Stimulated activated CD8-positive, alpha-beta memory T cell treated with anti-CD3 and anti-CD28 coated beads, Interleukin-7, amount 100 ng/mL, for 48 hours (primary cell): ENCODE measurements at regions not wholly inside any gene's neighbourhood (a gene's known extent, or its start where the extent isn't known, plus 50 kb on each side); places are given as distances from the start of the nearest gene placed in this dataset.
A peak's percentile ranks its signal among the peaks of the same experiment; 100 is the strongest.
"Not testable (repeated sequence)": the region's sequence is repeated elsewhere in the genome, so short reads cannot be mapped to it uniquely, and the experiment has no call there.

ENCODE experiments used
- DNase-seq, 2 donors: peaks; one replicate each; pipeline ENCODE4 v3.0.0-alpha.2; 2020; ENCODE audit warnings: low read depth in 1 of 2; ENCODE audit errors: extremely low read depth in 1 of 2

DNA sequence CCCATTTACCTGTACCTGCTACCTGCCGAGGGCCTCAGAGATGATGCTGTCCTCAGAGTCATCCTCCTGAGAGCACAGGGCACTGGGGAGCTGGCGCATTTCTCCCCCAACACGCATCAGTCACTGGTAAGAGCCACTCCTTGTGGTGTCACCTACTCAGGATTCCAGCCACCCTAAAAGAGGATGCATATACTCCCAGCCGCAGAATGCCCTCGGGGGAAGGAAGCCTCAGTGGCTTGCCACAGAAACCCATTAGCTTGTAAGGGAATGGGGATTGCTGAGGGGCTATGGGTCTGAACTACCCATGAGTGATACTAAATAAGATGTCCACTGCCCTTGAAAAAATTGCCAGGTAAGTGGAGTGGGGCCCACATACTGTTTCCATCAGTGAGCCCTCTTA, 279.2 kb downstream of the WDR11 start:
- no peak for DNase-seq

DNA sequence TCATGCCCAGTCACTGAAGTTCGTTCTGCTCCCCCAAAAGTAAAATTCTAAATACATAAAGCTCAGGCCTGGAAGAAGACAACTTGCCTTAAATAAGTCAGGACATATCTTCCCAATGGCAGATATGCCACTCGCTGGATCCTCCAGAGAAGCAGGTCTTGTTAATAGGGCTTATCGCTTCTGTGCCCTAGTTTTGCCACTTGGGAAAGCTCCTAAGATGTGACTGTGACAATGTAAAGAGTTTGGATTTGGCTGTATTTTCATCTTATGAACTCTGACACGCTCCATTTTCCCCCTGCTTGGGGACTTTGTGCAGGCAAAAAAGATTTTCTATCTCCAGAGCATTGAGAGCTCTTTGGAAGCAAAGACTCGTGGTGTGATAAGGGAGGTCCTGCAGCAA, 279.9 kb downstream of the WDR11 start:
- no peak for DNase-seq

- DNase-seq, result no peak
Measured at GRCh38 chr10:121131426-121132265, 280.5 kb downstream of the WDR11 start.

- no peak for DNase-seq
Measured at GRCh38 chr10:121132273-121132672, 281.1 kb downstream of the WDR11 start.

DNA sequence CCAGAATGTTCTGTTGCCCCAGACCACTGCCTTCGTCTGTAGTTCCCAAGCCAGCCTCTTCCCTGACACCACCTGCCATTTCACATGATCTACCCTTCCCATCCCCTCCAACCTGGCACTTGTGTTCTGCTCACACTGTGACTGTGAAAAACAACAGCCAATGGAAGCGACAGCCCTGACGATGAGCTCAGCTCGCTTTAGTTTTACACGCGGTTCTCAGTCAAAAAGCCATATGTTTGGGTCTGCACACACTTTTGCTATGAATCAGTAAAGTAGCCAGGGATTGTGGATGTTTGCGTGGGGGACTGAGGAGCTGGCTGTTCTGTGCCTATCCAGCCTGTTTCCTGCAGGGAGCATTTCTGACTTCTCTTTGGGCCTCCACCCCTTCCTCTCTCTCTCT, 282.7 kb downstream of the WDR11 start:
- no peak for DNase-seq

- DNase-seq, result no peak
Measured at GRCh38 chr10:121134711-121135110, 283.5 kb downstream of the WDR11 start.

GRCh38 chr10:121135512-121135911, 284.4 kb downstream of the WDR11 start:
- DNase-seq, result no peak

DNA sequence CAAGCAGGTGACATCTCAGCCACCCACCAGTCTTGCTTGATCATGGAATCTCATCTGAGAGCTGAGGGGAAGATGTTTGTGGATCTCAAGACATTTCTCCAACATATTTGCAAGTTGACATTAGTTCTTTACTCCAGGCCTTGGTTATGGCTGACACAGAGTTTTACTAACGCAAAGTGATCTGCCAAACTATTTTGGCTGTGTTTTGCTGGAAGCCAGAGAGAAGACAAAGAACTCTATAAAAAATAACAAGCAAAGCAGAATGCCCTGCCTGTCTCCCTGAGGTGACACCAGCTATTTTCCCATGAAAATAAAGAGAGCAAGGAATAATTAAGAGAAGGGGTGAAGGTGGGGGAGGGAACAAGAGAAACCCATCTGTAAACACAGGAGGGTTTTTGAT, 286.4 kb downstream of the WDR11 start:
- no peak for DNase-seq

DNA sequence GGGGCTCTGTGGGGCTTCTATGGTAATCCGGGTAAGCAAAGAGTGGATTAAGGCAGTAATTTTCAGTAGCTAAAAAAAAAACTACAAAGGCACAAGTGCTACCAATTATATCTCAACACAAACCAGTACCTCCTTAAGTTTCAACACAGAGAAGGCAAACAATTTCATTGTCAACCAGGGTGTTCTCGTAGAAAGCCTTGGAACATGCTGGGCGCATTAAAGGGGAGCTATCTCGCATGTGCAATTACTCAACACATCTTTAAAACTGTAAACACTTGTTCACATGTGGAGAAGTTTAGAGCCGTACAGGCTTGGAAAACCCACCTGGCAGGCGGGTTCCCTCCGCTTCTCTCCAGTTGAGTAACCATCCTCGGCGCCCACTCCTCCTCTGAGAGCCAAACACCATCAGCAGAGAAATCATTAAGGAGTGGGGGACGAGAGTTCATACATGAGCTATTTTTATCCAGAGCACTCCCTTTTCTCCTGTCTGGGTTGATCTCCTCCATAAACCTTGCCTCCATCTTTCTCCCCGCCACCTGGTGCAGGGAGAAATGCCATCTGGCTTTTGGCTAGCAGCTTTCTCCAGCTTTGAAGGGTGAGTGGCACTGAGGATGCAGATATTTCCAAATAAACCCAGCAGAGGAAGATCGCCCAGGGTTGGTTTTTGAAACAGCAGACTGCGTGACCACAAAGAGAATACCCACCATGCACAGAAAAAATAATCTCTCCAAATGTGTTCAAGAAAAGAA, 287.1 kb downstream of the WDR11 start:
- no peak for DNase-seq

DNA sequence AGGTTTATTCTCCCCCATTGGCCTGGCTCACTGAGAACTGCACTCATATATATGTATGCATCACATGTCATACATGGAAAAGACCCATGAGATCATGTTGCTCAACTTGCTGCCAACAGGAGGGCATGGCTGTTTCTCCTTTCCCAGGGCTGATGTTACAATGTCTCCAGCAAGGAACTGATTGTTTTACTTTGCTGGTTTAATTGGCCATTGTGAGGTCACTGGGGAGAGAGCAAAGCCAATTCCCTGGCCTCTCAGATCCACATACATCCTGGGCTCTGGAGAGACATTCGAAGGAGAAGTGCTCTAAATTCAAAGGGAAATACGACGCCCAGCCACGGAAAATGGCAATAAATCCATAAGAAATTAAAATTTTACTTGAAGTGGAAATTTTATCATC, 287.8 kb downstream of the WDR11 start:
- no peak for DNase-seq

GRCh38 chr10:121145802-121146395, 294.7 kb downstream of the WDR11 start:
- DNase-seq, result not testable (repeated sequence)

DNA sequence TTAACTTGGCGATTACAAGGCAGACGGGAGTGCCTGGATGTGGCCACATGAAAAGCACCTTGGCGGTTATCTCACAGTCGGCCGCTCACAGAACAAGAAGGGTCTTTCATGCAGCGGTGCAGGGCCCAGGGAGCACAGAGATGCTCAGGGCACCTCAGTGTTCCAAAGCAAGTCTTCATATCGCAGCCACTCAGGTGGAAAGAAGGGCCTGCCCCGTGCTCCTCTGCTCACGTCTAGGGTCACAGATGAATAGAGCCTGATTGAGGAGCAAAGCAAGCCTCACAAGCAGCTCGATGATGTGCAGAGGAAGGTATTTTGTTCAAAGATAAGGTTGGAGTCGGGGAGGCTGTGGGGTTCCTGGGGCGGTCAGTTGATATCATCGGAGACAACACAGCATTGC, 297.8 kb downstream of the WDR11 start:
- no peak for DNase-seq

DNA sequence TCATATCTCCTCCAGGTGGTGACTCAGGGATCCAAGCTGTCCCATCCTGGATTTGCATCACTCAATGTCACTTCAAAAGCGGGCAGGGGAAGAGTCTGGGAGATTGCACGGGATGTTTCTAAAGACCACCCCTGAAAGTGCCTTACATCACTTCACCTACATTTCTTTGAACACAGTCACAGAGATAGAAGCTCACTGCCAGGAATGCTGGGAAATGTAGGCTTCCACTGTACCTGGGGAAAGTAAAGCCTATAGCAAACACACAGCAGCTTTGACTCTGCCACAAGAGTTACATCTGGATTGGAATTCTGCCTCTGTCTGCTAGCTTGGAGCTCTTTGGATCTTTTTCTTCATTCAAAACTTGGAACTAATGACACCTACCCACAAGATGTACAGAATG, 300.9 kb downstream of the WDR11 start:
- no peak for DNase-seq

DNA sequence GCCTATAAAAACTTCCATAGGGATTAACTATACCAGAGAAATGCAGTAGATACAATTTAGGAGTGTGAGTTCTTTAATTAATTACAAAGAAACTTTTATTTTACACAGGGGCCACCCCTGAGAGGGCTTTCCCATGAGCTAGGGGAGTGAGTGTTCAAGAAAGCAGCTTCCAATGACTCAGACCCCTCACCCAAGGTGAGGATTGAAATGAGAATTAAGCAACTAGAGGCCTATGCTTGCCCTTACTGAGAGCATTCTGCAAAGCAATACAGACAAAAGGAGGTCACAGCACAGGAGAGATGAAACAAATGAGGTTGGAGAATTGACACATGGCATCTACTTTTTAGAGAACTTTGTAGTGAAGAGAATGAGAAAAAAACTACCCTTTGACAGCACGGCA, 301.8 kb downstream of the WDR11 start:
- no peak for DNase-seq

DNA sequence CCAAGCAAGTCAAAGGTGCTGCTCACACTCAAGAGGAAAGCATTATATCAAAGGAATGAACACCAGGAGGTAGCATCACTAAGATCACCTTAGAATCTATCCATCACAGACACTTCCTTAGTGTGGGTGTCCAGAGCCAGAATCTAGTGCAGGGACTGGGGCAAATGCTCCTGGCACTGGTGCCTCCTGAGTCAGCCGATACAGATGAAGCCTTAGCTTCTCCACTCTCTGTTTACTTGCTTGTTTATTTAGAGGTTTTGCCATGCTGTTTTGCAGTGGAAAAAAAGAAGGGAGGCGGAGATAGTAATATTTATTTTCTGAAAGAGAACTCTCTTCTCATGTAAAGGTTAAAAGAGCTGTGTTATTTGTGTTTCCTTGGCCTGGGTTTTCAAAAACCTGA, 303.1 kb downstream of the WDR11 start:
- DNase-seq, result no peak

DNA sequence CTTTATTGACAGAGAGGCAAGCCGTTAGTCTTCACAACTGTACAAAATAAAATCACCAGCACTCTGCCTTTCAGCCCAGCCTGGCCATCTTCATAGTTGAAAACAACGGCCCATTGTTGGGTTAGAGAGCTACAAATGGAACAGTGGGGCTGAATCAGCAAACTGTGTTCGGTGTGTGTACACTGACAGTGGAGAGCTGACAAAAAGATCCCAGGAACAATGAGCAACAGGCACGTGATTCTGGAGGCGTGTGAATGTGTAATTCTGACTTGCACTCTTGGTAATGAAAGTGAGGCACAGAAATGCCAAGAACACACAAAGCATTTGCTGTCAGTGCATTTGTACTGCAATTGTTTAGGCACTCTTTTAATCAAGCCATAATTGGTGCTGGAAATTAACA, 303.7 kb downstream of the WDR11 start:
- DNase-seq, result no peak

DNA sequence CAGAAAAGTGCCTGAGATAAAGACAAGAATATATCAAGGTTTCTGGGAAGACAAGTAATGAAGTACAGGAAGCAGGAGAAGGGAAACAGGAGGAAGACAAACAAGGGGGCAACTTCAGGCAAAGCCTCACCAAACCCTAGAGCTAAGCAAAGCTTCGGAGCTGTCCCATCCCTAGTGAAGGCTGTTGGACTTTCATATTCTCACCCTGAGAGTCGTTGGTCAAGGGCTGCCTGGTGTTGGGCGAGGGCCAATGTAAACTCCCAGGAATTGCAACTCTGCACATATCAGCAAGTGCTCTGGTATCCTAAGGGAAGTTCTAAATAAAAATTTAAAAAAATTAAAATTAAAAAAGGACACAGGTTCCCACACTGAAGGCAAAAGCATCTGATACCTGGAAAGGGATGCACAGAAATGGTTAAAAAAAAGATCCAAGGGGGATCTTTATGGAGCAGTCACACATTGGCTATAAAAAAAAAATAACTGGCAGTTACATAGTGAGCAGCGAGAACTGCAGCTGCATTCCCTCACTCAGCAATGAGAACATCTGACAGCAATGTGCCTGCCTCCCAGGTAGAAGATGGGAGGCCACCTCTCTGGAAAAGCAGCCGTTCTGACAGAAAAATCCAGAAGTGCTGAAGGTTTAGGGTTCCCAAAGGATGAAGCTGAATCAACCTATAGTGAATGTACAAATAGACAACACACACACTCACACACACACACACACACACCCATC, 304.7 kb downstream of the WDR11 start:
- DNase-seq, result no peak

DNA sequence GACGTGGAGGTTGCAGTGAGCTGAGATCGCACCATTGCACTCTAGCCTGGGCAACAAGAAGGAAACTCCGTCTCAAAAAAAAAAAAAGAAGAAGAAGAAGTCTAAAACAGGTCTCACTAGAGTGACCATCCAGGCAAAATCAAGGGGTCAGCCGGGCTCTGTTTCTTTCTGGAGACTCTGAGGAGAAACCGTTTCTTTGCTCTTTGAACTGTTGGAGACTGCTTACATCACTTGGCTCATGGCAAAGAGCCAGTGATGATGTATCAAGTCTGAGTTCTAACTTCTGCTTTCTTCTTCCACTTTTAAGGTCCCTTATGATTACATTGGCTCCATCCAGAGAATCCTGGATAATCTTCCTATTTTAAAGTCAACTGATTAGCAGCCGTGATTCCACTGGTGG, 306.8 kb downstream of the WDR11 start:
- DNase-seq, result no peak

DNA sequence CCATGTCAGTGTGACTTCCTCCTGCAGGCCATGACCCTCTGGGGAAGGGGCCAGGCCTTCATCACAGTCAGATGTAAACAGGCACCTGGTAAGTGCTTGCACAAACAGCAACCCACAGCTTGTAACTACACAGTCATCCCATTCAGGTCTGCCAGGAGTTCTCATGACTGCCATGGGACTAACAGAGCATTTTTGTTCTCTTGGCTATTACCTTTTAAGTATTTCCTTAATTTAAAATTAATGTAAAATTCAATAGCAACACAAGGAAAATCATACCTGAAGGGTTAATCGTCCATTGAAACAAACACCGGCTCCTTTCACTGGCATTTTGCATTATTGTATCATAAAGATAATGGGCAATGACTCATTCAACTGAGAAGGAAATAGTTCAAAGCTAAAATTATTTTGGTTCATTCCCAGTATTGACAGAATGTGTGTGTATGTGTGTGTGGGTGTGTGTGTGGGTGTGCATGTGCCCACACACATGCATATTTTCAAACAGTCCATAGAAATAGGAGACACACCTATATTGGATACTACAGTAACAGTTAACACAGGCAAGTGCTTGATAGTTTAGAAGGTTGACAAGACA, 307.9 kb downstream of the WDR11 start:
- no peak for DNase-seq

DNA sequence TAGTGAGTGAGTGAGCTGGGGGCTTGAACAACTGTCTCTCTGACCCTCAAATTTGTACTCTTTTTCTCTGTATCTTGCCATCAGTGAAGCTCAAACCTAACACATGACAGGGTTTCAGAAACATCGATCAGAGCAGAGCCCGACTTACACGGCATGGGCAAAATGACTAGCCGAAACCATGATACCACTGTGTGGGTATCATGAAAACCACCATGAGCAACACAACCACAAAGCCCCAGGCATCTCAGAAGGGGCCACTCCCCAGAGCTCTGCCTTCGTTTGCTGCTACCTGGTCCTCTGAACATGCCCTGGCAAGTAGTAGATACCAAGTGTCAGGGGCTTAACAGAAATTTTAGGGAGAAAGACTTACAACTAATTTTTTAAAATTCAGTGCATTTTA, 308.5 kb downstream of the WDR11 start:
- DNase-seq, result peak in 1 of 2 donors; percentile 25

GRCh38 chr10:121165276-121165675, 314.1 kb downstream of the WDR11 start:
- no peak for DNase-seq
